Stimulated activated CD4-positive, alpha-beta T cell treated with anti-CD3 and anti-CD28 coated beads, TNF-alpha, amount 100 ng/mL, for 4 hours (primary cell): ENCODE measurements at regions not wholly inside any gene's neighbourhood (a gene's known extent, or its start where the extent isn't known, plus 50 kb on each side); places are given as distances from the start of the nearest gene placed in this dataset.
"Not testable (repeated sequence)": the region's sequence is repeated elsewhere in the genome, so short reads cannot be mapped to it uniquely, and the experiment has no call there.

Experiments used
- DNase-seq, 3 experiments: peaks; one replicate each; pipeline ENCODE4 v3.0.0-alpha.2; 2020; ENCODE audit warnings: low read depth in 3 of 3

DNA sequence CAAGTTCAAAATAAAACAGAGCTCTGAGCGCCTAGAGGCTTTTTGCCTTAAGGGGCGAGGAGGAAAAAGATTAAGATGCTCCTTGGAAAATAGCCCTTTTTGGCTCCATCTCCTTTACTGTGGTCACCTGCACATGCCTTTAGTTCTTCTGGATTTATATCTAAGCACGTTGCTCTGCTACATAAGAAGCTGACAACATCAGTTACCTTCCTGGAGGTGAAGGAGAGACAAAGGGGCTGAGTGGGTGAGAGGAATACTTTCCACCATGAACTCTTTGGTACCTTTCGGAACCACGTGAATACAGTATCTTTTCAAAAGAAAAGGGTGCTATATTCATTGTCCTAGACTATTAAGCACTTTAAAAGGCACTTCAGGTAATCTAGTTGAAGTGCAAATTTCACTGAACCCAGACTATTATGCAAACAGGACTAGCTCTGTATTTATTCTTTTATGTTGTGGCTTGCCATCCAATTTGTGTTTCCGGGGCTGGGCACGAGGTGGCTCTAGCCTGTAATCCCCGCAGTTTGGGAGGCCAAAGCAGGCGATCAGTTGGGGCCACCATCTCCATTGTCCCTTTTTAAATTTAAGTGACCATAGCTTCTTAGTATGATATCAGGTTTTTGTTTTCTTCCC is 201.5 kb downstream of the TM9SF2 start:
- DNase-seq = no peak

- DNase-seq = no peak
Measured at GRCh38 chr13:99700468-99700867, 199.2 kb downstream of the TM9SF2 start.

DNA sequence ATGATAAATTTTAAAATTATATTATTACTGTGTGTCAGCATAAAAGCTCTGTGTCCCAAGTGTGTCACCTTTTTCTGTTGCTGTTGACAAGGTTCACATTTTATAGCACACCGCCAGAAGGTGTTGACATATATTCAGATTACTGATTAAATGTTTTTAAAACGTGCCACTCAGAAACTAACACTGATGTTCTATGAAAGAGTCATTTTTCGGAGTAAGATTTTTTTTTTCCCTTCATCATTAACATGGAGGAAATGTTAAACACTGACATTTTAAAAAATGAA is 197.5 kb downstream of the TM9SF2 start:
- DNase-seq = no peak

- DNase-seq = no peak
Measured at GRCh38 chr13:99698010-99698815, 196.9 kb downstream of the TM9SF2 start.

DNA sequence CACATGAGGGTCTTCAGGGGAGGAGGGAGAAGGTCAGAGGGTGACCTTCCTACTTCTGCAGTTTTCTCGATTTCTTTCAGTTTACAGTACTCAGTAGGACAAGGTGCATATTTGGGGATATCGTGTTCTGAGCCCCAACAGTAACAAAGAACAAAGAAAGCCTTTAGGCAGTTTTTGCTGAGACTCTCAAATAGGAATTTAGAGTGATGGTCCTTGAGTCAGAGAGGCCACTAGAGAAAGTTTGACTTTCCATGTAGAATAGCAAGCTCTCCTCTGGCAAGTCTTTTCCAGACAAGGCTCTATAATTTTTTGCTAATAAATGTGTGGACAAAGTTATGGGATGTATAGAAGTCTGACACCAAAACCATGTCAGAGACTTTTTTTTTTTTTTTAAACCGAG is 194.6 kb downstream of the TM9SF2 start:
- DNase-seq = no peak

DNA sequence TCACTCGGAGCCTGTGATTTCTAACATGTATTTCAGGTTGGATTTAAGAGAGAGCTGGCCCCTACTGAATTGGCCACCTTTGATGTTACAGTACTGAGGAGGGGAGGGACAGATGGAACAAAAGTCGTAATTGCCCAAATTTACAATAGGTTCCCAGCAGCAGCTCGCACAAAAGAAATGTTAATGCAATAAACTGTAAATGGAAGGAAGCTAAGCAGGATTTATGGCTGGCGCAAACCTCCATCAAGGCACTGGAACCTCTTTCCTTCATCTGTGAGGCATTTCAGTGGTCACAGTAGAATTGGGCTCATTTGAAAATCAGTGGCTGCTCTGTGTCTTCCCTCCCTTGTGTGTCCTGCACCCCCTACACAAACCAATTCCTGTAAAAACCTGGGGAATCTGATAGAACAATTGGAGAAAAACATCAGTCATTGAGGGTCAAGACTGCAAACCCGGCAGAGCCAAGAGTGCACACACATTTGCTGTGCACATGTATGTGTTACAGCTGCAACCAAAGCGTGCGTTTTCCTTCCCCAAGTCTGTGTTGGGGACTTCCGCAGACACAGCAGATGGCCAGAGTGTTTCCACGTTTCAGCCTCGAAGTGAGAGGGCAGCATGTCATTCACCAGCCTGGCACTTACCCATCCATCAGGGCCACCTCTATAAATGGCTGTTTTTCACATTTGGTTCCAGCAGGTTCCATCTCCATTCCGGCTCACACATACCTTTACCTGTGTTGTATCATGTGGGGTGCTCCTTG is 192.8 kb downstream of the TM9SF2 start:
- no peak for DNase-seq

GRCh38 chr13:99693351-99693750 is 192.1 kb downstream of the TM9SF2 start:
- no peak for DNase-seq

GRCh38 chr13:99692854-99693253 is 191.6 kb downstream of the TM9SF2 start:
- no peak for DNase-seq

DNA sequence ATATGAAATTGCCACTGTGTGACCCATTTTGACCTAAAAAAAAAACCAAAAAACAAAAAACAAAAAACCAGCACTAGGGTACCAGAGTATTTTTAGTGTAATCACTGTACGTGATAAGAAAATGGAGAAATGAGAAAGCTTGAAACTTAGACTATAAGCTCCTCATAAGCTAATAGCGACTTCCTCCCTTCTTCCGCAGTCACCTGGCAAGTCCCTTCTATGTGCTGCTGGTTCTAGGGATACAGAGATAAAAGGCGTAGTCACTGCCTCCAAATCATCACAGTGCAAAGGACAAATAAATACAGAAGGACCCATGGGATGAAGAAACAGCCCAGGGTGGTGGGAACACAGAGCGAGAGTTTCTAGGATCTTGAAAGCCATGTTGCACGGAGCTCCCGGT is 190.3 kb downstream of the TM9SF2 start:
- DNase-seq = no peak

DNA sequence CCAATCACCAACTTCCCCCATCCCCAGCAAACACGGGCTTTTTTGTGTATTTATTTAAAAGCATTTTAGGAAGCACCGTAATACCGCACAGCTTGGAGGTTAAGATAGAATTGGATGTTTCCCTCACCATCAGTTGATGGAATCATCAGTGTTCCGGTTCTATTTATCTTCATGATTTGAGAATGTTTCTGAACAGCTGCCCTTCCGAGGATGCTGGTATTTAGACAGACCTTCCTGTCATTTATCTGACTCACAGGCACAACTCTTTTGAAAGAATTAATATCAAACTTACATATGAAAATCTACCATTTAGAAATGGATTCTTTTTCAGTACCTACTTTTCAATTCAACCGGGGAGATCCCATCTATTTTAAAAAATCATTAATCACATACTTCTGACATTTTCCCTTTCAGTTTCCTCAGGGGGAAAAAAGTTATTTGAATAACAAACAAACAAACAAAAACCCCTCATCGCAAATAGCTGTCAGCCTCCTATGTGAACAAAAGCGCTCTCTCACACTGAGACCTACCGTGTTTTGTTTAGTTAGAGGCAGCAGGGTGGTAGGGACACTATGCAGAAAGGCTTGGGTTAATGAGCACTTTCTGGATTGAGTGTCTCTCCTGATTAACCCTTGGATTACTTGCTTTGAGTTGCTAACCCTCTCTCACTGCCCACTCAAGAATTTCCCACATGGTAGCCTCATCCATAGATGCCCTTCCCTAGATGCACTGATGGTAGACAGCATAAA is 189.3 kb downstream of the TM9SF2 start:
- no peak for DNase-seq

DNA sequence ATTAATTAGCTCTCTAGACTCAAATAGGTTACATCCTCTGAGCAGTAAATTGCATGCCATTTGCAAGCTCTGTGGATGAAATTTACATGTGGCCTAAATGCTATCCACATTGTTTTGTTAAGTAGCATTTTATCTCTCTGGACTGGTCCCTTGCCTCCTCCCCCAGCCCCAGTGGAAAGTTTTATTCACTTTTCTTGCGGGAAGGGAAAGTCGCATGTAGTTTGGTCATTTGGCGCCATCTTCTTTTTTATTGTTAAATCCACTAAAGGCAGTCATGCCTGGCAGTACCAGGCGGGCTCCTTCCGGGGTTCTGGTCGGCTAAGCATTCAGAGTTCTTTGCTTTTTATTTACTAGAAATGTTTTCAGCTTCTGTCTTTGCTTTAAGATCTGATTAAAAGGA is 188.7 kb downstream of the TM9SF2 start:
- DNase-seq = no peak

GRCh38 chr13:99688776-99689175 is 187.5 kb downstream of the TM9SF2 start:
- DNase-seq = no peak

DNA sequence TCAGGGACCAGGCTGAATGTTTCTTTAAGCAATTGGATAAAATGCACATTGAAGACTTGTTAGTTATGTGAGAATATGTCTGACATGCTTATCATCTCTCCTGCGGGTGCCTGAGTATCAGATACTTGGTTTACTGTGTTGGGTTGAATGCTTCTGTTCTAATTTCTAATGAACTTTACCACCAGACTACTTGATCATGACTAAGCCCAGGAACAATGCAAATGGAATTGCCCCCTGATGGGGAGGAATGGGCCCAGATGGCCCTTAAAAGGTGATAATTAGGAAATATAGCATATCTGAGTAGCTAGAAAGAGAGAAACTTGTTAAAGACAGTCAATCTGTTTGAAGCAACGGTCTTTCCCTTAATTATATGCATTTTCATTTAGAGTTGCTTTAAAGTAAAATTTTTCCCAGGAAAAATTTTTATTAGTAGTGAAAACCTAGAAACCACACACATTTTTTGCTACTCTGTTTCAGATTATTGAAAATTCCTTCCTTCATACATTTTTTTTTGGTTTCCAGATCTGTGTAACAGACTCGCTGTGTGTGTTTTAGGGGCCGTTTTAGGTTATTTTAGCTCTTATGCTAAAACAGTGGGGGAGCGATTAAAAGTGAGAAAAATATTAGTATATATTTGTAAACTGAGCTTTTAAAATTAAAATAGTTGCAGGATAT is 186.6 kb downstream of the TM9SF2 start:
- no peak for DNase-seq

DNA sequence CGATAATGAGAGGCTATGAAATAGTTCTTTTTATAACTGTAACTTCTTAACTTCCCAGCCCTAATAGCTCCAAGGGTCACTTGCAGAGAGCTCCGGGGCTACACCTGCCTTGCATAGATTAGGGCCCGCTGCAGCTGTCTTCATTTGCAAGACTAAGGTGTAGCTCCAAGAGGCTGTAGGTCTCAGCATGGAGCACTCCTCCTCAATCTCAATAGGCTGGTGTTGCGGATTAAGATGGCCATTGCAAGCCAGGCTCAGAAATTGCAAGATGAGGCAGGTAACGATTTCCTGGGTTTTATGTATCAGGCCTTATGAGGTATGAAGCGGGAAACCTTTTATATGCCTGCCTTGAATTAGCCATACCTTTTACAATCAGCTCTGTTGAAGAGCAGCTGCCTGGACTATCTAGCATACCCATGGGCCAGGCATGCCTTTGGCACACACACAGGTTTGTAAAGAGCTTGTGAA is 185.7 kb downstream of the TM9SF2 start:
- no peak for DNase-seq

DNA sequence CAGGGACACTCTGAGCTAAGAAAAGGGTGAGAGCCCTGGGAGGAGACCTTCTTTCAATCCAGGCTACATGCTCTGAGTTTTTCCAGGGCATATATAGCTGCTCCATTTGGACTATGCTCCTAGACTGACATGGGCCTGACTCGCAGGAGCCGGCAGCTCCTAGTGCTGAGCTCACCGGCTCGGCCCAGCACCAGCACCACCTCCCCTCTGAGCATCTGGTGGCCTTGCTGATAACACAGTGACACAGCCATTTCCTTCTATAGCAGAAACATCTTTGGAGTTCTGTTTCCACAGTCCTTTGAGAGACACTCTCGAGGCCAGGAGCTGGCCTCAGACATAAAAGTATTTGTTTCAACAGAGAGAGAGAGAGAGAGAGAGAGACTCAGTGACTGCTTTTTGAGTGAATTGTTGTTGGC is 184.9 kb downstream of the TM9SF2 start:
- no peak for DNase-seq

GRCh38 chr13:99681695-99682094 is 180.4 kb downstream of the TM9SF2 start:
- DNase-seq = no peak

DNA sequence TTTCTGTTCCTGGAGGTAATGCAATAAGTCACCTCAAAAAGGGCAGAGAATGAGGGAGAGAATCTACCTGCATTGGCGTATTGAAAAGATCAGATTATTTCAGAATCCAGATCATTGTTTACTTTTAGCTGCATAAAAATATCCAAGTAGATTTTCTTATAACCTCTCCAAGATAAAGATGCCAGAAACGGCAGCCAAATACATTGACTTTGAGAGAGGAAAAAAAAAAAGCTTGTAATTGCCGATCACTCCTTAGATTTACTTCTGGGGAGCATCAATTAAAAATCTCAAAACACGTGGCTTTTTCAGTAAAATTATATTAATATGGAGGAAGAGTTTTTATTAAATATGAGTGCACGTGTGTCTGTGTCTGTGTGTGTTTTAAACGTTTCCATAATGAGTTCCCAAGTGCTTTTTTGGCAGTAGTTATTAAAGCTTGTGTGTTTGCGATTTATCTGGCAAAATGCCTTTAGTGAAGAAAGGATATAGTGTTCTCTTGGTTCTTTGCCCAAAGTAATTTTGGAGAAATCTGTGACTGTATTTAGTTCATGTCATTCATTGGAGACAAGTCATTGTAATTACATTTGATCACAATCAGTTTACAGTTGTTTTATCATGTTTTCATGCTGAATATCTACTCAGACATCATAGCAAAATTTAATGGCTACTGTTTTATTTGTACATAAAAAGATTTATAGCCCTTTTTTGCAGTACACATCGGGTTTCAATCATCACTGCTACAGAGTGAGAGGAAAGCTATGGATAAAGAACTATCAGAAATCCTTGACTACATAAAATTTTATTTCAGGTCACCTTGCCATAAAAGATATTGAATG is 176.1 kb downstream of the TM9SF2 start:
- no peak for DNase-seq

GRCh38 chr13:99671746-99672145 is 170.5 kb downstream of the TM9SF2 start:
- no peak for DNase-seq

DNA sequence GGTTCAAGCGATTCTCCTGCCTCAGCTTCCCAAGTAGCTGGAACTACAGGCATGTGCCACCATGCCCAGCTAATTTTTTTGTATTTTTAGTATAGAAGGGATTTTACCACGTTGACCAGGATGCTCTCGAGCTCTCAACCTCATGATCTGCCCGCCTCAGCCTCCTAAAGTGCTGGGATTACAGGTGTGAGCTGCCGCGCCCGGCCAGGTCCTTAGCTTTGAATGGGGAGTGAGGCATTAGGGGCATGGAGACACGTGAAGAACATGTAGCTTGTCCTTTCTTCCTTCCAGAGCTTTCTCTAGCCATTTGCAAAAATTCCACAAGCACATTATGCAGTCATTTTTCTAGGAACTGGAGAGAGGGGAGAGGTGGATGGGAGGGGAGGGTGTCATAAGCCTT is 167.8 kb downstream of the TM9SF2 start:
- not testable (repeated sequence) for DNase-seq

DNA sequence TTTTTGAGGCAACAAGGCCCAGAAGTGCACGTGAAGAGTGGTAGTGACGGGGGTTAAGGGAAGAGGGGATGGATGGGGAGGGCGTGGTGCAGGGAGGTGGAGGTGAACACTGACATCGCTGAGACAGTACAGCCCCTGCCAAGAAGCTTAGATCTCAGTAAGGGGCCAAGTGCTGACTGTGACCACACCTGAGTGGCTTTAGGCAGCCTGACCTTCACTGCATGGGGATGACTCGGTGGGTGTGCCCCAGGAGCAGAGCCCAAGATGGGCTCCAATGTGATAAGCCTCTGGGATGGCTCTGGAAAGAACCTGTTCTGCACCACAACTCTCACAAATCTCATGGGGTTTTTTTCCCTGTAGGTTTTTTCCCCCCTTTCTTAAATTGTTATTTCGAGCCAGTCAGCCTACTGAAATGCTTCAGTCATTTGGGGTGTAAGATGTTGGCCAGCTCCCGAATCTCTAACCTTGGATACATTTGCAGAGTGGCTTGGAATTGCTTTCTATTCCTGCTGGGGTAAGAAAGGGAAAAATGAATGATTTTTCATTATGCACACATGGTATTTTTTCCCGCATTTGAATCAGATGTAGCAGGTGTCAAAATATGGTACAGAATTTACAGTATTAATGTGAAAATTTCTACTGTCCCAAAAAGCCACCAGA is 165.0 kb downstream of the TM9SF2 start:
- no peak for DNase-seq
